ENCODE measurements at regions not wholly inside any gene's neighbourhood (a gene's known extent, or its start where the extent isn't known, plus 50 kb on each side); places are given as distances from the start of the nearest gene placed in this dataset.
A peak's percentile ranks its signal among the peaks of the same experiment; 100 is the strongest.

- H3K36me3 ChIP-seq (ENCODE audit: control insufficient read depth, insufficient read depth, low read length) = no peaks in the 10 kb centered on the region
- DNase-seq = no peak
- H3K27me3 ChIP-seq (ENCODE audit: control insufficient read depth, insufficient read depth, low read length) = no peaks in the 10 kb centered on the region
- no CpG with 5 or more reads among the region's 2 CpGs for WGBS (ENCODE audit: insufficient coverage, low lambda C conversion rate)
- no peak overlapping the region for H3K4me3 ChIP-seq (ENCODE audit: low read length)
- peaks cover 3% of the 10 kb centered on the region for H3K4me1 ChIP-seq (ENCODE audit: control insufficient read depth, insufficient read depth, low read length)
- no peaks in the 10 kb centered on the region for H3K9me3 ChIP-seq (ENCODE audit: control insufficient read depth, low read depth, low read length)
- no peak overlapping the region for H3K27ac ChIP-seq (ENCODE audit: low read length)
These were observed 128.6 kb downstream of the UNC5CL start for GRCh38 chr6:40910260-40910893.

GRCh38 chr6:40909811-40910210, 129.2 kb downstream of the UNC5CL start:
- DNase-seq = no peak
- no CpG with 5 or more reads among the region's 1 CpG for WGBS (ENCODE audit: insufficient coverage, low lambda C conversion rate)
- Histone ChIP-seq H3K4me3 (ENCODE audit: low read length) (no peak overlapping the region), H3K36me3 (ENCODE audit: control insufficient read depth, insufficient read depth, low read length) (no peaks in the 10 kb centered on the region), H3K27ac (ENCODE audit: low read length) (no peak overlapping the region), H3K4me1 (ENCODE audit: control insufficient read depth, insufficient read depth, low read length) (peaks cover 3% of the 10 kb centered on the region), H3K9me3 (ENCODE audit: control insufficient read depth, low read depth, low read length) (no peaks in the 10 kb centered on the region), H3K27me3 (ENCODE audit: control insufficient read depth, insufficient read depth, low read length) (no peaks in the 10 kb centered on the region)

DNA sequence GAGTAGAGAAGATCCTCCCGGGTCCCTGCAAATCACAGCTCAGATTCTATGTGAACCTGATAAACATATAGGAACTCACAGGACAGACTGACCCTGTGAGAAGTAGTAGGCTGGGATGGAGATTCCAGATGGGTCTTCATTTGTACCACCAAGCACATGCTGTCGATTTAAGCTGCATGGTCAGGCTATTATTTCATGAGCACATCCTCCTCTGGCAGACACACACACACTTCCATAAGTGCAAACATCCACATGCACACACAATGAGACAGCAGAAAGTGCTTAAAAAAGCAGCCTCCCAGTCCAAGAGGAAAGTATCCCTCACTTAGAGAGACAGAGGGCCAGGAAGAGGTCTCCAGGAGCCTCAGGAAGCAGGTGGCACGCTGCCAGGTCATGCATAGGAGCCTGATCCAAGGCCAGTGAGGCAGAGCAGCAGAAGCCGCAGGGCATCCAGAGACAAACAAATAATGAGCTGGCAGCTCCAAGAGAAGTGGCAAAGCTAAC, 131.8 kb downstream of the UNC5CL start:
- Histone ChIP-seq H3K36me3 (ENCODE audit: control insufficient read depth, insufficient read depth, low read length) (no peaks in the 10 kb centered on the region), H3K27me3 (ENCODE audit: control insufficient read depth, insufficient read depth, low read length) (no peaks in the 10 kb centered on the region), H3K4me3 (ENCODE audit: low read length) (no peak overlapping the region), H3K4me1 (ENCODE audit: control insufficient read depth, insufficient read depth, low read length) (peaks cover 3% of the 10 kb centered on the region), H3K27ac (ENCODE audit: low read length) (no peak overlapping the region), H3K9me3 (ENCODE audit: control insufficient read depth, low read depth, low read length) (no peaks in the 10 kb centered on the region)
- WGBS (ENCODE audit: insufficient coverage, low lambda C conversion rate) = no CpG with 5 or more reads among the region's 4 CpGs
- DNase-seq = no peak

DNA sequence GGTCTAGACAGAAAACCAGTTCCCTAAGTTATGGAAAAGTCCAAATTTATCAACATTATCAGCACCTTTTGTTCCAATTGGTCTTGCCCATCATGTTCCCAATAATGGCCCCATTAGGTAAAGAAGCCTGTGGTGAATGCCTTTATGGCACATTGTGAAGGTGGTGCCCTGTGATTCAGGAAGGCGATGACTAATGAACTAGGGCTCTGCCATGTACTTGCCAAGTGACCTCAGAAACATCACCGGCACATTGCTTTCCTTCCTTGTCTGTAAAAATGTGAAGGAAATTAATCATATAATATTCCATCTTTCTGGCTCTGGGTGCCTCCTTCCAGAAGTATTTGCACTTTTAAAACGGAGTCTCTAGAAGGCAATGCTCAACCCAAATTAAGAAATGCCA, 132.3 kb downstream of the UNC5CL start:
- Histone ChIP-seq H3K4me3 (ENCODE audit: low read length) (no peak overlapping the region), H3K36me3 (ENCODE audit: control insufficient read depth, insufficient read depth, low read length) (no peaks in the 10 kb centered on the region), H3K27ac (ENCODE audit: low read length) (no peak overlapping the region), H3K27me3 (ENCODE audit: control insufficient read depth, insufficient read depth, low read length) (no peaks in the 10 kb centered on the region), H3K4me1 (ENCODE audit: control insufficient read depth, insufficient read depth, low read length) (no peaks in the 10 kb centered on the region), H3K9me3 (ENCODE audit: control insufficient read depth, low read depth, low read length) (no peaks in the 10 kb centered on the region)
- WGBS (ENCODE audit: insufficient coverage, low lambda C conversion rate) = no CpG with 5 or more reads among the region's 3 CpGs
- DNase-seq = no peak

- H3K9me3 ChIP-seq (ENCODE audit: control insufficient read depth, low read depth, low read length) = no peaks in the 10 kb centered on the region
- peak overlapping the region; percentile 29 for H3K27ac ChIP-seq (ENCODE audit: low read length)
- no peak overlapping the region for H3K4me3 ChIP-seq (ENCODE audit: low read length)
- peak in 1 of 2 donors; percentile 48 for DNase-seq
- no CpG with 5 or more reads among the region's 2 CpGs for WGBS (ENCODE audit: insufficient coverage, low lambda C conversion rate)
- H3K4me1 ChIP-seq (ENCODE audit: control insufficient read depth, insufficient read depth, low read length) = no peaks in the 10 kb centered on the region
- H3K36me3 ChIP-seq (ENCODE audit: control insufficient read depth, insufficient read depth, low read length) = no peaks in the 10 kb centered on the region
- no peaks in the 10 kb centered on the region for H3K27me3 ChIP-seq (ENCODE audit: control insufficient read depth, insufficient read depth, low read length)
These were observed 134.3 kb downstream of the UNC5CL start for GRCh38 chr6:40904583-40905194.

DNA sequence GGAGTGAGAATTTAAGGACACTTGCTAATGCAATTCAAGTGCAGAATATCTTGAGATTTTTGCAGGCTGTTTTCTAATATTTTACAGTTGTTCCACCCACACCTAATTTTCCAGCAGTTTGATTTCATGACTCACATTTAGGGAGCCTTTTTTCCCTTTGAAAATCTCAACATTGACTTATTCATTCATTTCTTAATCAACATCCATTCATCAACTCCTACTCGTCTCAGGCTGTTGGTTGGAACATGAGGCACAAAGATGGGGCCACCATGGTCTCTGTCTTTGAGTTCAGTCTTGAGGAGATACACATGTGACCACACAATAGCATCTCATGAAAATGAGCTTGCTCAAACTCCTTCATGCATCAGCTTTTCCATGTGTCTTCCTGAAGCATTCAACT, 135.6 kb downstream of the UNC5CL start:
- no peak for DNase-seq
- WGBS (ENCODE audit: insufficient coverage, low lambda C conversion rate) = no CpG with 5 or more reads among the region's 1 CpG
- no peaks in the 10 kb centered on the region for H3K27me3 ChIP-seq (ENCODE audit: control insufficient read depth, insufficient read depth, low read length)
- H3K27ac ChIP-seq (ENCODE audit: low read length) = no peak overlapping the region
- H3K36me3 ChIP-seq (ENCODE audit: control insufficient read depth, insufficient read depth, low read length) = no peaks in the 10 kb centered on the region
- H3K4me1 ChIP-seq (ENCODE audit: control insufficient read depth, insufficient read depth, low read length) = peaks cover 7% of the 10 kb centered on the region
- no peaks in the 10 kb centered on the region for H3K9me3 ChIP-seq (ENCODE audit: control insufficient read depth, low read depth, low read length)
- no peak overlapping the region for H3K4me3 ChIP-seq (ENCODE audit: low read length)

- Histone ChIP-seq H3K4me1 (ENCODE audit: control insufficient read depth, insufficient read depth, low read length) (peaks cover 18% of the 10 kb centered on the region), H3K27me3 (ENCODE audit: control insufficient read depth, insufficient read depth, low read length) (no peaks in the 10 kb centered on the region), H3K36me3 (ENCODE audit: control insufficient read depth, insufficient read depth, low read length) (no peaks in the 10 kb centered on the region), H3K9me3 (ENCODE audit: control insufficient read depth, low read depth, low read length) (no peaks in the 10 kb centered on the region), H3K4me3 (ENCODE audit: low read length) (no peak overlapping the region), H3K27ac (ENCODE audit: low read length) (no peak overlapping the region)
- no peak for DNase-seq
- no CpG with 5 or more reads among the region's 1 CpG for WGBS (ENCODE audit: insufficient coverage, low lambda C conversion rate)
These were observed 137.5 kb downstream of the UNC5CL start for GRCh38 chr6:40901322-40902055.

DNA sequence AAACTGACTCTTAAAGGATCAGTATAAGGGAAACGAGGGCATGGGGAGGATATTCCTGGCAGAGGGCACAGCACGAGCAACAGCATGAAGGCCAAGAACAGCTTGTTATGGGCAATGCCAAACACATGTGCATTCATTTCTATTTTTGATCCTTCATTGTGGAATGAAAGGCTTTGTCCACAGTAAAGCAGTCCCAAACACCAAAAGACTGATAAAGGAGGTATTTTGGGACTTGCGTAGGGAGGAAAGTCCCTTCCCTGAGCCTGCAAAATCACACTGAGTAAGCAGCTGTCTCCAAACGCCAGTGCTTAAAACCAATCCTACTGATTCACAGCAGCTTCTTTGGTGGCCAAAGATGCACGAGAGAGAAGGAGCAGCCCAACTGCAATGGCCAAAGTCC, 138.2 kb downstream of the UNC5CL start:
- Histone ChIP-seq H3K4me3 (ENCODE audit: low read length) (no peak overlapping the region), H3K36me3 (ENCODE audit: control insufficient read depth, insufficient read depth, low read length) (no peaks in the 10 kb centered on the region), H3K9me3 (ENCODE audit: control insufficient read depth, low read depth, low read length) (no peaks in the 10 kb centered on the region), H3K27ac (ENCODE audit: low read length) (no peak overlapping the region), H3K4me1 (ENCODE audit: control insufficient read depth, insufficient read depth, low read length) (peaks cover 23% of the 10 kb centered on the region), H3K27me3 (ENCODE audit: control insufficient read depth, insufficient read depth, low read length) (no peaks in the 10 kb centered on the region)
- no peak for DNase-seq
- WGBS (ENCODE audit: insufficient coverage, low lambda C conversion rate) = 40% methylated on average over 1 of the region's 5 CpGs

DNA sequence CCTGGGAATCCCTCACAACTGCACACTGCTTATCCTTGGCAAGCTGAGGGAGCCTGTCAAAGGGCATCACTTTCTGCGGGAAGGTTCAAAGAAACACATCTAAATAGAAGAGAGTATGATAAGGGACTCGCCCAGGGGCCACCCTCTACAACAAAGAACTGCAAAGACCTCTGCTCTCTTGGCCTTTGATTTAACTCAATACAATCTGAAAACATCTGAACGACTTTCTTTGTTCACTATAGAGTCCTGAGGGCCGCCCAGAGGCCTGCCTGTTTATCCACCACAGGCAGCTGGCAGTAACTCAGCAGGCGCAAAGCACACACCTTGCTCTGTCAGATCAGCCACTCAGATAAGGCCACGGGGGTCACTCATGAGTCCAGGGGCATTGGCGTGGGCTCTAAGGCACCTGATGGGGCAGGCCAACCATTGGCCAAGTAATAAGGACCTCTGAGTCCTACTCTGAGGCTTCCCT, 139.3 kb downstream of the UNC5CL start:
- no peak overlapping the region for H3K4me3 ChIP-seq (ENCODE audit: low read length)
- H3K27me3 ChIP-seq (ENCODE audit: control insufficient read depth, insufficient read depth, low read length) = no peaks in the 10 kb centered on the region
- no peaks in the 10 kb centered on the region for H3K36me3 ChIP-seq (ENCODE audit: control insufficient read depth, insufficient read depth, low read length)
- WGBS (ENCODE audit: insufficient coverage, low lambda C conversion rate) = no CpG with 5 or more reads among the region's 7 CpGs
- H3K4me1 ChIP-seq (ENCODE audit: control insufficient read depth, insufficient read depth, low read length) = peaks cover 29% of the 10 kb centered on the region
- DNase-seq = peak in 1 of 2 donors; percentile 65
- peak overlapping the region; percentile 54 for H3K27ac ChIP-seq (ENCODE audit: low read length)
- no peaks in the 10 kb centered on the region for H3K9me3 ChIP-seq (ENCODE audit: control insufficient read depth, low read depth, low read length)

GRCh38 chr6:40898073-40898472, 140.9 kb downstream of the UNC5CL start:
- Histone ChIP-seq H3K36me3 (ENCODE audit: control insufficient read depth, insufficient read depth, low read length) (no peaks in the 10 kb centered on the region), H3K4me3 (ENCODE audit: low read length) (no peak overlapping the region), H3K27ac (ENCODE audit: low read length) (no peak overlapping the region), H3K27me3 (ENCODE audit: control insufficient read depth, insufficient read depth, low read length) (no peaks in the 10 kb centered on the region), H3K9me3 (ENCODE audit: control insufficient read depth, low read depth, low read length) (no peaks in the 10 kb centered on the region), H3K4me1 (ENCODE audit: control insufficient read depth, insufficient read depth, low read length) (peaks cover 29% of the 10 kb centered on the region)
- no peak for DNase-seq
- WGBS (ENCODE audit: insufficient coverage, low lambda C conversion rate) = no CpG with 5 or more reads among the region's 1 CpG
